NAMALWA (cell line): ENCODE measurements at regions not wholly inside any gene's neighbourhood (a gene's known extent, or its start where the extent isn't known, plus 50 kb on each side); places are given as distances from the start of the nearest gene placed in this dataset.

Experiments used
- DNase-seq: peaks from one replicate; pipeline ENCODE4 v3.0.0-alpha.2; 2015; ENCODE audit warnings: low spot score

GRCh38 chr12:115423546-115423987 is 739.6 kb upstream of the TBX3 start:
- no peak for DNase-seq

- no peak for DNase-seq
Observed at GRCh38 chr12:115422845-115423545, 739.0 kb upstream of the TBX3 start.

GRCh38 chr12:115421796-115422709 is 738.1 kb upstream of the TBX3 start:
- no peak for DNase-seq

GRCh38 chr12:115421350-115421749 is 737.4 kb upstream of the TBX3 start:
- no peak for DNase-seq

- DNase-seq: no peak
Observed at GRCh38 chr12:115419145-115419646, 735.2 kb upstream of the TBX3 start.

- no peak for DNase-seq
Observed at GRCh38 chr12:115417610-115418009, 733.6 kb upstream of the TBX3 start.

- no peak for DNase-seq
Observed at GRCh38 chr12:115416869-115417268, 732.9 kb upstream of the TBX3 start.

GRCh38 chr12:115413626-115414025 is 729.7 kb upstream of the TBX3 start:
- no peak for DNase-seq

- DNase-seq: no peak
Observed at GRCh38 chr12:115412831-115413230, 728.9 kb upstream of the TBX3 start.

- DNase-seq: no peak
Observed at GRCh38 chr12:115411121-115411520, 727.1 kb upstream of the TBX3 start.

GRCh38 chr12:115408642-115409041 is 724.7 kb upstream of the TBX3 start:
- no peak for DNase-seq

GRCh38 chr12:115407723-115408122 is 723.7 kb upstream of the TBX3 start:
- no peak for DNase-seq

GRCh38 chr12:115407036-115407435 is 723.1 kb upstream of the TBX3 start:
- DNase-seq: no peak

- no peak for DNase-seq
Observed at GRCh38 chr12:115405471-115405860, 721.5 kb upstream of the TBX3 start.

- DNase-seq: no peak
Observed at GRCh38 chr12:115404761-115405470, 720.9 kb upstream of the TBX3 start.

- no peak for DNase-seq
Observed at GRCh38 chr12:115403689-115404088, 719.7 kb upstream of the TBX3 start.

GRCh38 chr12:115403253-115403652 is 719.3 kb upstream of the TBX3 start:
- DNase-seq: no peak

GRCh38 chr12:115402443-115403180 is 718.6 kb upstream of the TBX3 start:
- DNase-seq: no peak

- DNase-seq: no peak
Observed at GRCh38 chr12:115401761-115402160, 717.8 kb upstream of the TBX3 start.

GRCh38 chr12:115400011-115400410 is 716.0 kb upstream of the TBX3 start:
- no peak for DNase-seq

- DNase-seq: no peak
Observed at GRCh38 chr12:115398311-115398781, 714.4 kb upstream of the TBX3 start.

GRCh38 chr12:115396567-115396966 is 712.6 kb upstream of the TBX3 start:
- no peak for DNase-seq
